Esophagus muscularis mucosa (tissue), 3 donors: ENCODE measurements at regions not wholly inside any gene's neighbourhood (a gene's known extent, or its start where the extent isn't known, plus 50 kb on each side); places are given as distances from the start of the nearest gene placed in this dataset.

ENCODE experiments used
- CTCF ChIP-seq, 3 experiments: fragments of 200-600 bp in 2 of 3; fragments of 450-650 bp in 1 of 3; sonication (generic) in 2 of 3; IDR thresholded peaks; one replicate each; pipeline ENCODE4 v1.5.1; 2017 to 2019; ENCODE audit warnings: antibody characterized with exemption in 3 of 3, mild to moderate bottlenecking in 2 of 3, moderate library complexity in 1 of 3
- EP300 ChIP-seq: sonication (generic); formaldehyde crosslinking; IDR thresholded peaks from one replicate; pipeline ENCODE4 v1.6.1; 2017; ENCODE audit warnings: antibody characterized with exemption

- TF ChIP-seq CTCF (IDR thresholded peaks at IDR 0.05) (no peak), EP300 (no peak)
Measured at GRCh38 chr21:14300074-14300473, 82.9 kb downstream of the HSPA13 start.
